ENCODE measurements at regions not wholly inside any gene's neighbourhood (a gene's known extent, or its start where the extent isn't known, plus 50 kb on each side); places are given as distances from the start of the nearest gene placed in this dataset.
"Not testable (repeated sequence)": the region's sequence is repeated elsewhere in the genome, so short reads cannot be mapped to it uniquely, and the experiment has no call there.

GRCh38 chr16:29355339-29356059 is 51.0 kb downstream of the NPIPB11 start:
- not testable (repeated sequence) for DNase-seq

- DNase-seq: not testable (repeated sequence)
Observed at GRCh38 chr16:29354449-29354848, 52.1 kb downstream of the NPIPB11 start.

- DNase-seq: not testable (repeated sequence)
Observed at GRCh38 chr16:29352617-29352999, 53.9 kb downstream of the NPIPB11 start.

GRCh38 chr16:29351970-29352616 is 54.4 kb downstream of the NPIPB11 start:
- DNase-seq: not testable (repeated sequence)

- DNase-seq: not testable (repeated sequence)
Observed at GRCh38 chr16:29351271-29351969, 55.1 kb downstream of the NPIPB11 start.

GRCh38 chr16:29349966-29350365 is 56.5 kb downstream of the NPIPB11 start:
- not testable (repeated sequence) for DNase-seq

GRCh38 chr16:29348748-29349147 is 57.8 kb downstream of the NPIPB11 start:
- not testable (repeated sequence) for DNase-seq

GRCh38 chr16:29348123-29348690 is 58.3 kb downstream of the NPIPB11 start:
- not testable (repeated sequence) for DNase-seq

- DNase-seq: peak; percentile 17
Observed at GRCh38 chr16:29346796-29347580, 59.5 kb downstream of the NPIPB11 start.

- not testable (repeated sequence) for DNase-seq
Observed at GRCh38 chr16:29346203-29346602, 60.3 kb downstream of the NPIPB11 start.

- not testable (repeated sequence) for DNase-seq
Observed at GRCh38 chr16:29342937-29343336, 63.6 kb downstream of the NPIPB11 start.

- not testable (repeated sequence) for DNase-seq
Observed at GRCh38 chr16:29340779-29341438, 65.6 kb downstream of the NPIPB11 start.

GRCh38 chr16:29340235-29340634 is 66.3 kb downstream of the NPIPB11 start:
- not testable (repeated sequence) for DNase-seq

- peak; percentile 83 for DNase-seq
Observed at GRCh38 chr16:29338821-29339700, 67.5 kb downstream of the NPIPB11 start.

GRCh38 chr16:29337385-29337901 is 69.1 kb downstream of the NPIPB11 start:
- DNase-seq: peak; percentile 16

GRCh38 chr16:29335549-29335846 is 71.0 kb downstream of the NPIPB11 start:
- DNase-seq: peak; percentile 36

GRCh38 chr16:29334776-29335548 is 71.5 kb downstream of the NPIPB11 start:
- not testable (repeated sequence) for DNase-seq

GRCh38 chr16:29333492-29334097 is 72.9 kb downstream of the NPIPB11 start:
- DNase-seq: not testable (repeated sequence)

- not testable (repeated sequence) for DNase-seq
Observed at GRCh38 chr16:29330623-29331022, 75.9 kb downstream of the NPIPB11 start.
